GM12864 (cell line): ENCODE measurements at regions not wholly inside any gene's neighbourhood (a gene's known extent, or its start where the extent isn't known, plus 50 kb on each side); places are given as distances from the start of the nearest gene placed in this dataset.

ENCODE experiments used
- DNase-seq: peaks from one replicate; pipeline ENCODE4 v3.0.0-alpha.2; 2011; ENCODE audit warnings: low read depth
- H3K4me3 ChIP-seq: 2 replicates; pipeline ENCODE4 v1.5.1; 2011; ENCODE audit warnings: mild to moderate bottlenecking, low read depth, low read length, control low read depth
- TF ChIP-seq, protein P1 (sequence below): IDR thresholded peaks from 2 replicates; pipeline ENCODE4 v1.5.1; 2011; ENCODE audit warnings: low read depth, mild to moderate bottlenecking, moderate library complexity, low read length, control low read depth, inconsistent platforms; ENCODE audit errors: missing control alignments

DNA sequence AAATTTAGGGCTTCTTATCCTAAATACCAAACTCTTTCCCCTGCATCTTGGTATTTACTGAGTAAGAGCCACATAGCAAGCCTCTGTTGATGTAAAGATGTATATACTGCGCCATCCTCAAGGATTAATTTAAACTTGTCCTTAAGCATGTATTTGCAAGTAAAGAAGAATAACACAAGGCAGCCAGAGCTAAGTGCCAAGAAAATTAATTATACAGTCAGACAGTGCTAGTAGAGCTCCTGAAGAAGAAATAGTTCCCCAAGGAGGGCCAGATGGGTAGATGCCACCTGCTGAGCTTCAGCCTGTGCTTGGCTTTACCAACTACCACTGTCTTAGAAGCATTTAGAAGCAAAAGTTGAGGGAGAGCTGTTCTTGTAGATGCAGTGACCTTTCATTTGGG is 470.0 kb downstream of the BUD13 start:
- no peak overlapping the region for H3K4me3 ChIP-seq
- no peak for DNase-seq
- TF ChIP-seq, protein P1, sequence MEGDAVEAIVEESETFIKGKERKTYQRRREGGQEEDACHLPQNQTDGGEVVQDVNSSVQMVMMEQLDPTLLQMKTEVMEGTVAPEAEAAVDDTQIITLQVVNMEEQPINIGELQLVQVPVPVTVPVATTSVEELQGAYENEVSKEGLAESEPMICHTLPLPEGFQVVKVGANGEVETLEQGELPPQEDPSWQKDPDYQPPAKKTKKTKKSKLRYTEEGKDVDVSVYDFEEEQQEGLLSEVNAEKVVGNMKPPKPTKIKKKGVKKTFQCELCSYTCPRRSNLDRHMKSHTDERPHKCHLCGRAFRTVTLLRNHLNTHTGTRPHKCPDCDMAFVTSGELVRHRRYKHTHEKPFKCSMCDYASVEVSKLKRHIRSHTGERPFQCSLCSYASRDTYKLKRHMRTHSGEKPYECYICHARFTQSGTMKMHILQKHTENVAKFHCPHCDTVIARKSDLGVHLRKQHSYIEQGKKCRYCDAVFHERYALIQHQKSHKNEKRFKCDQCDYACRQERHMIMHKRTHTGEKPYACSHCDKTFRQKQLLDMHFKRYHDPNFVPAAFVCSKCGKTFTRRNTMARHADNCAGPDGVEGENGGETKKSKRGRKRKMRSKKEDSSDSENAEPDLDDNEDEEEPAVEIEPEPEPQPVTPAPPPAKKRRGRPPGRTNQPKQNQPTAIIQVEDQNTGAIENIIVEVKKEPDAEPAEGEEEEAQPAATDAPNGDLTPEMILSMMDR, result no peak

DNA sequence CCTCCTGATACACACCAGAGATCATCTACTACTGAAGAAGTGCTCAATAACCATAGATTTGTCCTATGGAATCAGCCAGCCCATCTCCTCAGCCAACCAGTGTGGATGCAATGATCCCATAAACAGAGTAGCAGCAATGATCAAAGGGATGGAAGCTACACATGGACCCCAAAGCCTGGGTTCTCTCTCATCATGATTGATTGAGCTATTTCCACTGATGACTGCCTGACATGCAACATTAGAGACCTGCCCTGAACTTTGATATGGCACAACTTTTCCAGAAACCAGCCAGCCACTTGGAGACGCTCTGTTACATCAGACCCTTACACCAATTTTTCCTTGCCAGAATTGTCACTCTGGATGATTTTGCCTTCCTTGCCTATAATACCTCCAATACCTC is 471.6 kb downstream of the BUD13 start:
- TF ChIP-seq, protein P1, result no peak
- DNase-seq, result no peak
- no peak overlapping the region for H3K4me3 ChIP-seq

DNA sequence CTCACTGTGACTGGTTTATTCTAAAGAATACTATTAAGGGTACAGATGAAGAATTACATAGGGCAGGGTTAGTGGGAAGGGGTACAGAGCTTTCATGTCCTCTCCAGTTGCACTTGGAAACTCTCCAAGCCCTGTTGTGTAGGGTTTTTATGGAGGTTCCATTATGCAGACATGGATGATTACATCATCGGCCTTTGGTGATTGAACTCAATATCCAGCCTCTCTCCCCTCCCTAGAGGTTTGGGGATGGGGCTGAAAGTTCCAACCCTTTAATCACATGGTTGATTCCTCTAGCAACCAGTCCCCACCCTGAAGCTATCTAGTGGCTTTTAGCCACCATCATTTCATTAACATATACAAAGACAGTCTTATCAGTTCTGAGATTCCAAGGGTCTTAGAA is 472.6 kb downstream of the BUD13 start:
- TF ChIP-seq, protein P1, result no peak

DNA sequence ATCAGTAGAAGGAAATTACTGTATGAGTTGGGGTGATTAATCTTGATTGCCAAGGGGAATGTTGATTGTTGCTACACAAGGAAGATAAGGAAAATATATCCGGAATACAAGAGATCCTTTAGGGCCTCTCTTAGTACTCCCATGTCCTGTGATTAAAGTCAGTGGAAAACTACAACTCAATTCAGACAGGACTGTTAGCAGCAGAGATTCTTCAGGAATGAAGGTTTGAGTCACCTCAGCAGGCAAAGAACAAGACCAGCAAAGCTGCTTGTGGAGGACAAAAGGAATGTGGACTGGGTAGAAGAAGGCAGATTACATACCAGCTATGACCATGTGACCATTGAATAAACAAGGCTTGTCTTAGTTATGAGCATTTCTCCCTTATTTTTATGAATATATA is 478.2 kb downstream of the BUD13 start:
- no peak for DNase-seq
- no peak overlapping the region for H3K4me3 ChIP-seq
- TF ChIP-seq, protein P1, result no peak

More for the DNA sequence above, 472.6 kb downstream of the BUD13 start:
- no peak overlapping the region for H3K4me3 ChIP-seq
- no peak for DNase-seq

DNA sequence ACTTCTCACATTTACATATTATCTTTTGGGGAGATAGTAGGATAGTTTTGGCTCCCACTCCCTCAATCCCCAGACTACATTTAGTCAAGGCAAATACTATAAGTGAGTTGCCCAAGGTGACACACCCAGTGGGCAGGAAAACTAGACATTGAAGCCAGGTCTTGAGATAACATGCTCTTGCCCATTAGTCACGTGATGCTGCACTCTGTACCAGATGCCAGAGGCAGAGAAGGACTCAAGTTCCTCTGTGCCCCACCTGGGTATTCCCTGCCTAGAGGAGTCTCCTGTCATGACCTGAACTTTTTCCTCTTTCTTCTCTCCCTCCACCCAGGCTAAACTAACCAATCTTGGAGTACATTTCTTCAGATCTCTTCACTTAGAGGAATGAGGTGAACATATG is 484.9 kb downstream of the BUD13 start:
- DNase-seq, result no peak
- TF ChIP-seq, protein P1, result no peak

DNA sequence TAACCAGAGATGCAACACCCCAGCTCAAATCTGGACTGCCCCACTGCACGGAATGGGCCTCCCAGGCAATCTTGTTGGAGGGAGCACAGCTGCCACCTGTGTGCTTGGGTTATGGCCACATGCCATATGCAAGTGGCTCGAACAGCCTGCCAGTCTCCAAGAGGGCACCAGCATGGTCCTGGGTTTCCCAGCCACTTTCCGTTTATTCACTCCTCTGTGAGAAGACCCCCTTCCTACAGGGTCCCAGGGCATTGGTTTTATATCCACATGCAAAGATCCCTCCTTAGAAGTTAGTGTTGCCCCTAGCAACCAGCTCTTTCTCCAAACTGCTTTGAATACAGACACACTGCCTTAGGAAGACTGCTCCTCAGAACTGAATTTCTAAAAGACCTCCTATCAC is 487.8 kb downstream of the BUD13 start:
- no peak for DNase-seq
- no peak overlapping the region for H3K4me3 ChIP-seq

More for the DNA sequence above, 484.9 kb downstream of the BUD13 start:
- H3K4me3 ChIP-seq, result no peak overlapping the region

DNA sequence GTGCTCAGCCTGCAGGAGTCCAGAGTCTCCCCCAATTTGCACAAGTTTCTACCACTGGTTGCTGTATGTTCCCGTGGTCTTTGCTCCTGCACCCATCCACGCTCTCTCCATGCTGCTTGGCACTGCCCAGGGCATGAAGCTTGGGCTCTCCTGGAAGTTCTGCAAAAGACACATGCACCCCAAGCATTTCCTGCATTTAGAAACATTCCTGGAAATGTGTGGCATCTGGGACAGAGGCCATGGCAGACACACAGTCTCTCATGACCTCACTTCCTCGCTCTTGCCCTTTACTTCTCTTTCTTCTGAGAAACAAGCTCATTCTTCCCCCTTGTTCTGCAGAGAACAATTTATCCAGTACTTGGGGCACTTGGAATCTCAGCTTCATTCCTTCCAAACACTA is 489.5 kb downstream of the BUD13 start:
- DNase-seq, result no peak
- TF ChIP-seq, protein P1, result no peak
- H3K4me3 ChIP-seq, result no peak overlapping the region

More for the DNA sequence above, 487.8 kb downstream of the BUD13 start:
- TF ChIP-seq, protein P1, result no peak
